EH (cell line): ENCODE measurements at regions not wholly inside any gene's neighbourhood (a gene's known extent, or its start where the extent isn't known, plus 50 kb on each side); places are given as distances from the start of the nearest gene placed in this dataset.
A peak's percentile ranks its signal among the peaks of the same experiment; 100 is the strongest.
"Not testable (repeated sequence)": the region's sequence is repeated elsewhere in the genome, so short reads cannot be mapped to it uniquely, and the experiment has no call there.

ENCODE experiments used
- DNase-seq: peaks from one replicate; pipeline ENCODE4 v3.0.0-alpha.2; 2015; ENCODE audit warnings: low read depth

- DNase-seq, result no peak
Observed at GRCh38 chr10:76657337-76658012, 980.1 kb downstream of the KCNMA1 start.

GRCh38 chr10:76651154-76651553 lies 986.5 kb downstream of the KCNMA1 start:
- DNase-seq, result no peak

DNA sequence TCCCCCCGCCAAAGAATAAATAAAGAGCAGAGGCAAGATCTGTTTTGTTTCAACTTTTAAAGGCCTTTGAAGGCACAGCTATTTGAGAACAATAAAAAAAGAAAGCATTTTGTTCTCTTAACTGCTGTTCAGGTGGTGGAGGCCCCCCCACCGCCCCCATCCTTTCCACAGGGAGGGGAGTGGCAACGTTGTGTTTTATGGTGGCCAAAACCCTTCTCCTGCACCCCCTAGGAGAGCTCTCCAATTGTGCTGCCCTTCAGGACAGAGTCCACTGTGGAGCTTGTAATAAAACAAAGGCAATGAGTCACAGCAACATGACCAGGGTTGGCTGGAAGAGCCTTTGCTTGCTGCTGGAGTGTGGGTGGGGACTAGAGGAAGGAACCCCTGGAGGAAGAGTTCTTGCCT lies 987.9 kb downstream of the KCNMA1 start:
- DNase-seq, result peak; percentile 62

DNA sequence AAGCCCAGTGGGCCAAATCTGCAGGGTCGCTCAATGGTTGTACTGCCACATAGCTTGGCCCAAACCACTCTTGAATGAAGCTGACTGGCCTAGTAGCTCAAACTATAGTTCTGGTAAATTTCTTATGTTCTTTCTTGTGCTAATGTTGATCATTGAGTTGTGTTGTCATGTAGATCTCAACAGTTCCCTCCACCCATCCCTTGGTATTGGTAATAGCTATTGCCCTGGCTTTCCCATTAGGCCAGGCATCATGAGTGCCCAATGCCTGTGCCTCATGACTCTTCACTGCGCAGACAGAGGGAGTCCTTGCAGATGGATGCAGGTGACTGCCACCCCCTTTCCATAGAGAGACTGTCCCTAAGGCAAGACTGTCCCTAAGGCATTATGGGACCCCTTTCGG lies 988.4 kb downstream of the KCNMA1 start:
- no peak for DNase-seq

DNA sequence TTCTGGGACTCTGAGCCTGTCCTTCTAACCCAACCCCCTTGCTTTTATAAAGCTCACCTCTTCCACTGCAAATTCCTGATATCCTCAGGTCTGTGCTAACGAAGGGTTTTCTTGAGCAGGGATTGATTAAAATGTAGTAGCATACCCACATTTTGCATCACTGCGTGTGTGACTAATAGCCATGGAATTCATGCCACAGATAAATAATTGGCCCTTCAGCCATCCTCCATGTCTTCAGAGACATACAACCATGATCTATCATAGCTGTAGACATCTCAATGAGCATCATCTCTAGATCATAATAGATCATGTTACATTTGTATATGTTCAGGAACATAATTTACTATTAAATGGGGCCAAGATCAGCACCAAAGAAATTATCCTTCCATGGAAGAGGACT lies 990.3 kb downstream of the KCNMA1 start:
- DNase-seq, result peak; percentile 34

GRCh38 chr10:76645341-76645740 lies 992.3 kb downstream of the KCNMA1 start:
- no peak for DNase-seq

- DNase-seq, result peak; percentile 19
Observed at GRCh38 chr10:76644476-76644875, 993.1 kb downstream of the KCNMA1 start.

DNA sequence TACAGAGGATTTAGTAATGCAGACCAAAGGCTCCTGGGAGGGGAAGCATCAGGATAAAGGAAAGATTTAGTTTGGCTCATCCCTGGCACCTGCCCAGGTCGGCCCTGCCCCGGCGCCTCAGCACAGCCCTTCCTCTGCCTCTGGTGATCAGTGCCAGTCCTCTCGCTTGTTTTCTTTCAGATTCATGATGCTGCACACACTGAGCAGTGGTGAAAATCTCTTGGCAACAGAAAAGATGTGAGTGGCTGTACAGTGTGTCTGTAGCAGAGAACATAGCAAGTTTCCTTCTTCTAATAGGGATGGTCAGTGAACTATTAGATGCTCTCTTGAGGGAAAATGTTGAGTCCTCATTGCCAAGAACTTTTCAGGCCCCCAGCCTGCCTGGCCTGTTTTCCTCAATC lies 994.1 kb downstream of the KCNMA1 start:
- no peak for DNase-seq

GRCh38 chr10:76642358-76642757 lies 995.2 kb downstream of the KCNMA1 start:
- DNase-seq, result no peak

DNA sequence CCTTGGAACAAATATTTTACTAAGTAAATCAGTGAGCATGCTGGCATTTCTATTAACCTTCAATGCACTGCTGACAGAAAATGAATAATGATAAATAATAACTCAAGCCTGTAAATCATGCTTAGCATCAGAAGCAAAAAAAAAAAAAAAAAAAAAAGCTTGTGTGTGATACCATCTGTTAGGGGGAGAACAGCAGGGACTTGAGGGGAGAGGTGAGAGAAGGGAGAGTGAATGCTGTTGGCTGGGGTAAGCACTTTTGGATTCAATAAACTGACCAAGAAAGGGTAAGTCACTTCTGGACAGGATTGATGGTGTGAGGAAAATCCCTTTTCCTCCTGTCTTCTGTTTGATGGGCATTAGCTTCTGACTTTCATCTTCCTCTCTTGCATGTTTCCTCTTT lies 996.4 kb downstream of the KCNMA1 start:
- DNase-seq, result no peak

GRCh38 chr10:76640806-76641205 lies 996.8 kb downstream of the KCNMA1 start:
- DNase-seq, result no peak

- DNase-seq, result peak; percentile 9
Observed at GRCh38 chr10:76632767-76633051, 1004.9 kb downstream of the KCNMA1 start.

GRCh38 chr10:76631884-76632766 lies 1005.5 kb downstream of the KCNMA1 start:
- DNase-seq, result no peak

- DNase-seq, result no peak
Observed at GRCh38 chr10:76631036-76631670, 1006.5 kb downstream of the KCNMA1 start.

- DNase-seq, result no peak
Observed at GRCh38 chr10:76628801-76629200, 1008.8 kb downstream of the KCNMA1 start.

DNA sequence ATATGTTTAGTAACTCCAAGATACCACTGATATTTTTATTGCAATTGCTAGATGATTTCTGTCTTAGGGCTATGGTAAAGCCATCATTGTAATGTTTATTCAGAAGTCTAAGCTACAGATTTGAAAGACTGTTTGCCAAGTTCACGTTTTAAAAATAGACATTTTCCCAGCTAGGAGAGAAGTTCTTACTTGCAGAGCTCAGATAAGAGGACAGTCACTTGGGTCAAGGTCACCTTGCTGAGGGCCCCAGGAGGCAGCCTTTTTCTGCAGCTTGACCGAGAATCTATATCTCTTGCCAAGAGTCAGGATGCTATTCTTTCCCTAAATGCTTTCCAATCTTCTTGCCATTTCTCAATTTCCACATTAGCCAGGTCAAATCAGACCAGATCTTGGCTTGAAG lies 1011.2 kb downstream of the KCNMA1 start:
- no peak for DNase-seq

GRCh38 chr10:76624470-76624869 lies 1013.1 kb downstream of the KCNMA1 start:
- no peak for DNase-seq

DNA sequence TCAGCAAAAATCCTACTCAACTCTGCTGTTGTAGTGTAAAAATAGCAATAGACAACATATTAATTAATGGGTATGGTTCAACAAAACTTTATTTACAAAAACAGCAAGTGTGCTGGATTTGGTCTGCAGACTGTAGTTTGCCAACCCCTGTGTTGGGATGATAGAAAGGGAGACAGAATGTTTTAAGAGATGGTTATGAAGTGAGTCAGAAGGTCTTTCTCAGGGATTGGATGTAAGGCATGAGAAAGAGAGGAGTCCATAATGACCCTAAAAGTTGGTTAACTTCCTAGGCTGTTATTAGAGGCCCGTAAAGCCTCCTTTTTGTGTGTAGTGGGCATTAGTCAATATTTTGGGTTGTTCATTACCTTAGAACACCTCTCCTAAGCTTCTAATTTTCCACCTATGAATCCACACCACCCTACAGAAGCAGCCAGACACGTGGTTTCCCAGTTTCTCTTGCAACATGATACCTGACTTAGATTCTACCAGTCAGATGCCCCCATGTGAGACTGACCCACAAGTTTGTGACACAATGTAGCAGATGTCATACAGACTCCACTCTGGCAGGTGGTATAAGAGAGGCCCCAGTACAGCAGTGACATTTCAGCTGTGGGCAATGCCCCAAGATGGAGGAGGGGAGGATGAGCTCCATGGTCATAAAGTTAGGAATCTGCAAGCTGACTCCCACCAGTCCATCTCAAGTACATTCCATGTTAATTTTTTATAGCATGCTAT lies 1015.6 kb downstream of the KCNMA1 start:
- DNase-seq, result peak; percentile 22

GRCh38 chr10:76618641-76619040 lies 1019.0 kb downstream of the KCNMA1 start:
- DNase-seq, result no peak

DNA sequence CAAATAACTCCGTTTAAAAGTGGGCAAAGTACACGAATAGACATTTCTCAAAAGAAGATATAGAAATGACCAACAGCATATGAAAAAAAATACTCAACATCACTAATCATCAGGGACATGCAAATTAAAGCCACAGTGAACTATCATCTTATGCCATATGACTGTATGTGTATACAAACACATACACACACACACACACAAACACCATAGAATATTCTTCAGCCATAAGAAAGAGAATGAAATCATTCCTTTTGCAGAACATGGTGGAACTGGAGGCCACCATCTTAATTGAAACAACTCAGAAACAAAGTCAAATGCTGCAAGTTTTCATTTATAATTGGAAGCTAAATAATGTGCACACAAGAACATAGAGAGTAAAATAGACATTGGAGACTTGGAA lies 1019.4 kb downstream of the KCNMA1 start:
- no peak for DNase-seq

DNA sequence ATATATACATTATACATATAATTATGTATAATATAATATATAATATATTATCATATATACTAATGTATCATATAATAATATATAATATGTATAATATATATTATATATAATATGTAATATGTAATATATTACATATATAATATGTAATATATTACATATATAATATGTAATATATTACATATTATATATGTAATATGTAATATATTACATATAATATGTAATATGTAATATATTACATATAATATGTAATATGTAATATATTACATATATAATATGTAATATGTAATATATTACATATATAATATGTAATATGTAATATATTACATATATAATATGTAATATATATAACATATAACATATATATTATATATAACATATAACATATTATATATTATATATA lies 1020.9 kb downstream of the KCNMA1 start:
- not testable (repeated sequence) for DNase-seq

DNA sequence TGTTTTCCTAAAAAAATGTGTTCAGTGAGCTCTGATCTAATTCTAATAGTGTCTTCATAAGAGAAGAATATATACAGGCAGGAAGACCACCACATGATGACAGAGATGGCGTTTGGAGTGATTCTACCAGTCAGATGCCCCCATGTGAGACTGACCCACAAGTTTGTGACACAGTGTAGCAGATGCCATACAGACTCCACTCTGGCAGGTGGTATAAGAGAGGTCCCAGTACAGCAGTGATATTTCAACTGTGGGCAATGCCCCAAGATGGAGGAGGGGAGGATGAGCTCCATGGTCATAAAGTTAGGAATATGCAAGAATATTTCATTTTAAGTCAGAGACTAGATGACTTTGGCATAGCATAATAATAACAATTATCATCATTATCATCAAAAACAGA lies 1022.6 kb downstream of the KCNMA1 start:
- no peak for DNase-seq
